ENCODE measurements at regions not wholly inside any gene's neighbourhood (a gene's known extent, or its start where the extent isn't known, plus 50 kb on each side); places are given as distances from the start of the nearest gene placed in this dataset.

GRCh38 chr10:7487528-7487927 lies 76.7 kb upstream of the SFMBT2 start:
- TF ChIP-seq CTCF (IDR thresholded peaks at IDR 0.05): no peak
- TF ChIP-seq CEBPB (IDR thresholded peaks at IDR 0.05): no peak
